HEK293 (cell line): ENCODE measurements at regions not wholly inside any gene's neighbourhood (a gene's known extent, or its start where the extent isn't known, plus 50 kb on each side); places are given as distances from the start of the nearest gene placed in this dataset.

ENCODE experiments used
- CTCF ChIA-PET: fragments of 350-600 bp; formaldehyde crosslinking; extraction: SDS; loops from one replicate; lab custom pipeline; 2021; ENCODE audit warnings: antibody characterized with exemption; lab: Yijun Ruan, JAX
- POLR2A ChIA-PET: fragments of 300-600 bp; formaldehyde crosslinking; extraction: SDS; loops from one replicate; lab custom pipeline; 2020; ENCODE audit warnings: antibody characterized with exemption, inconsistent platforms; lab: Yijun Ruan, JAX
- H3K27ac ChIP-seq: fragments of 200-500 bp; sonication (Bioruptor generic); 2 replicates; pipeline ENCODE4 v1.5.1; 2014; ENCODE audit warnings: low read depth, low read length, control low read depth, inconsistent platforms; ENCODE audit errors: extremely low read depth
- H3K36me3 ChIP-seq, 2 experiments: fragments of 200-500 bp in 1 of 2; sonication (Bioruptor generic) in 1 of 2; 1 replicate in 1 of 2; 2 replicates in 1 of 2; pipeline ENCODE4 v1.5.1; 2014 to 2017; ENCODE audit warnings: inconsistent platforms in 2 of 2, low read length in 2 of 2; ENCODE audit not compliant: control insufficient read depth in 2 of 2, insufficient read depth in 1 of 2
- H3K4me1 ChIP-seq: fragments of 200-500 bp; sonication (Bioruptor generic); 2 replicates; pipeline ENCODE4 v1.5.1; 2014; ENCODE audit warnings: mild to moderate bottlenecking, low read length, inconsistent platforms; ENCODE audit not compliant: control insufficient read depth, insufficient read depth
- H3K4me3 ChIP-seq: 2 replicates; pipeline ENCODE4 v1.5.1; 2011; ENCODE audit warnings: low read depth, mild to moderate bottlenecking, control low read depth, low read length, moderate library complexity
- H3K9me3 ChIP-seq: fragments of 200-500 bp; sonication (Bioruptor generic); 2 replicates; pipeline ENCODE4 v1.5.1; 2014; ENCODE audit warnings: low read depth, low read length, inconsistent platforms; ENCODE audit not compliant: control insufficient read depth, insufficient read depth
- MYNN ChIP-seq: fragments of 450-650 bp; formaldehyde crosslinking; IDR thresholded peaks from 2 replicates; pipeline ENCODE4 v1.5.1; 2016; ENCODE audit warnings: missing biosample characterization, missing genetic modification characterization, borderline replicate concordance
- PATZ1 ChIP-seq: fragments of 450-650 bp; formaldehyde crosslinking; IDR thresholded peaks from 2 replicates; pipeline ENCODE4 v1.5.1; 2016; ENCODE audit warnings: missing biosample characterization, missing genetic modification characterization
- PRDM6 ChIP-seq: fragments of 450-650 bp; formaldehyde crosslinking; IDR thresholded peaks from 2 replicates; pipeline ENCODE4 v1.5.1; 2017; ENCODE audit warnings: missing biosample characterization, missing genetic modification characterization
- REST ChIP-seq: fragments of 450-650 bp; formaldehyde crosslinking; IDR thresholded peaks from 2 replicates; pipeline ENCODE4 v1.5.1; 2016; ENCODE audit warnings: missing biosample characterization, missing genetic modification characterization
- TRIM28 ChIP-seq: IDR thresholded peaks from 2 replicates; pipeline ENCODE4 v1.6.1; 2011; ENCODE audit warnings: low read length, control low read depth, borderline replicate concordance
- ZBTB49 ChIP-seq: fragments of 450-650 bp; formaldehyde crosslinking; IDR thresholded peaks from 2 replicates; pipeline ENCODE4 v1.5.1; 2016; ENCODE audit warnings: missing biosample characterization, missing genetic modification characterization, low read depth
- ZFP41 ChIP-seq: fragments of 450-650 bp; formaldehyde crosslinking; IDR thresholded peaks from 2 replicates; pipeline ENCODE4 v1.5.1; 2016; ENCODE audit warnings: missing biosample characterization, missing genetic modification characterization, borderline replicate concordance
- ZNF112 ChIP-seq: fragments of 450-650 bp; formaldehyde crosslinking; IDR thresholded peaks from 2 replicates; pipeline ENCODE4 v1.5.0; 2017; ENCODE audit warnings: missing biosample characterization, missing genetic modification characterization
- ZNF114 ChIP-seq: fragments of 450-650 bp; formaldehyde crosslinking; IDR thresholded peaks from 2 replicates; pipeline ENCODE4 v1.5.0; 2017; ENCODE audit warnings: missing biosample characterization, missing genetic modification characterization
- ZNF184 ChIP-seq: fragments of 450-650 bp; IDR thresholded peaks from 2 replicates; pipeline ENCODE4 v1.5.1; 2018; ENCODE audit warnings: missing biosample characterization, mild to moderate bottlenecking, missing genetic modification characterization
- ZNF24 ChIP-seq: fragments of 450-650 bp; formaldehyde crosslinking; IDR thresholded peaks from 2 replicates; pipeline ENCODE4 v1.5.1; 2016; ENCODE audit warnings: missing biosample characterization, missing genetic modification characterization
- ZNF280D ChIP-seq: fragments of 450-650 bp; formaldehyde crosslinking; IDR thresholded peaks from 2 replicates; pipeline ENCODE4 v1.5.1; 2016; ENCODE audit warnings: missing biosample characterization, missing genetic modification characterization
- ZNF423 ChIP-seq: fragments of 450-650 bp; formaldehyde crosslinking; IDR thresholded peaks from 2 replicates; pipeline ENCODE4 v1.5.1; 2016; ENCODE audit warnings: missing biosample characterization, missing genetic modification characterization
- ZNF433 ChIP-seq: fragments of 450-650 bp; formaldehyde crosslinking; IDR thresholded peaks from 2 replicates; pipeline ENCODE4 v1.5.1; 2016; ENCODE audit warnings: missing biosample characterization, missing genetic modification characterization, low read depth
- ZNF449 ChIP-seq: fragments of 450-650 bp; formaldehyde crosslinking; IDR thresholded peaks from 2 replicates; pipeline ENCODE4 v1.5.1; 2017; ENCODE audit warnings: missing biosample characterization, mild to moderate bottlenecking, missing genetic modification characterization, moderate library complexity
- ZNF473 ChIP-seq: fragments of 450-650 bp; formaldehyde crosslinking; IDR thresholded peaks from 2 replicates; pipeline ENCODE4 v1.5.1; 2017; ENCODE audit warnings: missing biosample characterization, missing genetic modification characterization
- ZNF785 ChIP-seq: fragments of 450-650 bp; formaldehyde crosslinking; IDR thresholded peaks from 2 replicates; pipeline ENCODE4 v1.5.1; 2016; ENCODE audit warnings: missing biosample characterization, missing genetic modification characterization
- ZNF791 ChIP-seq: fragments of 450-650 bp; formaldehyde crosslinking; IDR thresholded peaks from 2 replicates; pipeline ENCODE4 v1.5.1; 2016; ENCODE audit warnings: missing biosample characterization, missing genetic modification characterization

- no peaks in the 10 kb centered on the region for H3K9me3 ChIP-seq
- TF ChIP-seq ZBTB49 (tag by site-specific recombination) (no peak), PATZ1 (tag by site-specific recombination) (no peak), ZNF433 (tag by site-specific recombination) (no peak), ZNF24 (no peak), ZNF785 (tag by site-specific recombination) (no peak), TRIM28 (no peak), REST (no peak), ZFP41 (tag by site-specific recombination) (no peak), ZNF184 (tag by site-specific recombination) (no peak), ZNF791 (tag by site-specific recombination) (no peak), ZNF114 (tag by site-specific recombination) (no peak), MYNN (tag by site-specific recombination) (no peak), ZNF112 (tag by site-specific recombination) (no peak), PRDM6 (tag by site-specific recombination) (no peak)
- TF ChIP-seq, all 188 proteins: peak for 0
- no peak overlapping the region for H3K27ac ChIP-seq
- no peaks in the 10 kb centered on the region for H3K36me3 ChIP-seq
- no peaks in the 10 kb centered on the region for H3K4me1 ChIP-seq
- no peak overlapping the region for H3K4me3 ChIP-seq
- ChIA-PET POLR2A (no interaction called here), CTCF (interaction anchor here (0.6 to 4.2 kb wide), 2 partner anchors 10 to 18 kb away, joined by 3 to 13 read pairs; no protein-coding TSS in a partner anchor)
These were observed 158.2 kb upstream of the ANKRD28 start for GRCh38 chr3:15955968-15956367.

- no peak overlapping the region for H3K27ac ChIP-seq
- no peaks in the 10 kb centered on the region for H3K4me1 ChIP-seq
- POLR2A ChIA-PET = no interaction called here
- no peaks in the 10 kb centered on the region for H3K36me3 ChIP-seq
- no peaks in the 10 kb centered on the region for H3K9me3 ChIP-seq
- CTCF ChIA-PET = interaction anchor here (4.2 kb wide), 1 partner anchor 15 kb away, joined by 13 read pairs; no protein-coding TSS in a partner anchor
- H3K4me3 ChIP-seq = no peak overlapping the region
- TF ChIP-seq ZNF423 (tag by site-specific recombination) = no peak
- no peak for TF ChIP-seq ZNF280D (tag by site-specific recombination)
- TF ChIP-seq ZNF449 (tag by site-specific recombination) = no peak
- no peak for TF ChIP-seq ZNF473 (tag by site-specific recombination)
These were observed 161.1 kb upstream of the ANKRD28 start for GRCh38 chr3:15958692-15959433.
